Fibroblast of mammary gland (primary cell): ENCODE measurements at regions not wholly inside any gene's neighbourhood (a gene's known extent, or its start where the extent isn't known, plus 50 kb on each side); places are given as distances from the start of the nearest gene placed in this dataset.

Experiments
- DNase-seq: peaks from one replicate; pipeline ENCODE4 v3.0.0-alpha.2; 2010; ENCODE audit warnings: low read depth
- H3K4me3 ChIP-seq: 2 replicates; pipeline ENCODE4 v1.5.1; 2011; ENCODE audit warnings: low read depth, mild to moderate bottlenecking, low read length, moderate library complexity; ENCODE audit not compliant: control insufficient read depth
- CTCF ChIP-seq: conservative IDR thresholded peaks from 2 replicates; pipeline ENCODE4 v1.5.1; 2011; ENCODE audit warnings: low read depth, low read length, inconsistent platforms; ENCODE audit not compliant: control insufficient read depth, insufficient read depth

GRCh38 chr1:72670902-72671301 is 388.6 kb upstream of the NEGR1 start:
- no peak for DNase-seq
- no peak for TF ChIP-seq CTCF
- no peak overlapping the region for H3K4me3 ChIP-seq

- TF ChIP-seq CTCF = no peak
These were observed 380.6 kb upstream of the NEGR1 start for GRCh38 chr1:72662918-72663317.

GRCh38 chr1:72650843-72651435 is 368.6 kb upstream of the NEGR1 start:
- no peak for DNase-seq
- TF ChIP-seq CTCF = no peak
- no peak overlapping the region for H3K4me3 ChIP-seq

More at GRCh38 chr1:72662918-72663317, 380.6 kb upstream of the NEGR1 start:
- DNase-seq = no peak
- no peak overlapping the region for H3K4me3 ChIP-seq

GRCh38 chr1:72649991-72650390 is 367.7 kb upstream of the NEGR1 start:
- DNase-seq = peak; percentile 40
- no peak for TF ChIP-seq CTCF
- no peak overlapping the region for H3K4me3 ChIP-seq

- no peak for DNase-seq
- TF ChIP-seq CTCF = no peak
- H3K4me3 ChIP-seq = no peak overlapping the region
These were observed 367.0 kb upstream of the NEGR1 start for GRCh38 chr1:72649211-72649888.

- H3K4me3 ChIP-seq = no peak overlapping the region
- no peak for TF ChIP-seq CTCF
- no peak for DNase-seq
These were observed 366.1 kb upstream of the NEGR1 start for GRCh38 chr1:72648465-72648864.
